Right kidney (tissue), 1 donor: ENCODE measurements at regions not wholly inside any gene's neighbourhood (a gene's known extent, or its start where the extent isn't known, plus 50 kb on each side); places are given as distances from the start of the nearest gene placed in this dataset.
"Not testable (repeated sequence)": the region's sequence is repeated elsewhere in the genome, so short reads cannot be mapped to it uniquely, and the experiment has no call there.

Experiments
- DNase-seq: peaks from one replicate; pipeline ENCODE4 v3.0.0-alpha.2; 2016

DNA sequence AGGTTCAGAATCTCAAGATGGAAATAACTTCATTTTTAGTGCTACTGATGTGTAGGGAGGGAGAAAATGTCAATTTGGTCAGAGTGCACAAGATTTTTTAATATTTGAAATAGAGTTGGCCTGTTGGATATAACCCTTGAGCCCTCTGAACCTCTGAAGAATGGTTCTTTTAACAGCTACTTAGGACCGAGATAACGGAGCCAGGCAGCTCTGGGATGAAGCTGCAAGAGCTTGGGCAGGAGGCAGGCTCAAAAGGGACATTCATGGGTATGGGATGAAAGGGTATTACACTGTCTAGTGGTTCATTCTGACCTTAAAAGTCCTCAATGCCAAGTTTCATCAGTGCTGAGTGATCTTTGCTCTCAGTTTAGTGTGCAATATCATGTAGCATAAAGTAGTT is 111.4 kb upstream of the CPHXL start:
- DNase-seq, result no peak

DNA sequence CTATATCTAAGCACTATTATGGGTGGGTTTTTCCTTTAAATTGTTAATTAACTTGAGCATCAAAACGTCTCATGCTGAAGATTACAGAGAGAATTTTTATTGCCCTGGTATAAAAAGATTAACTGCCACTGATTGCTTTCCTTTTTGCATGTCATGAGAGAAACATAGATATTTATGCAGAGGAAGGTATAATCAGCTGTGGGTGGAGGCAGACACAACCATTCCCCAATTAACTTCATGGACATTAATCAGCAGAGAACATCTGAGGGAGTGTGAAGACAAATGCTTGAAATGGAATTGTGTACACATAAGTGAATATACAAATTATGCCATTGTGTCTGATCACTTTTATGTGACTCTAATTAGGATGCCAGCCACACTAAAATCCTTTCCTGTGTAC is 115.2 kb upstream of the CPHXL start:
- DNase-seq, result no peak

DNA sequence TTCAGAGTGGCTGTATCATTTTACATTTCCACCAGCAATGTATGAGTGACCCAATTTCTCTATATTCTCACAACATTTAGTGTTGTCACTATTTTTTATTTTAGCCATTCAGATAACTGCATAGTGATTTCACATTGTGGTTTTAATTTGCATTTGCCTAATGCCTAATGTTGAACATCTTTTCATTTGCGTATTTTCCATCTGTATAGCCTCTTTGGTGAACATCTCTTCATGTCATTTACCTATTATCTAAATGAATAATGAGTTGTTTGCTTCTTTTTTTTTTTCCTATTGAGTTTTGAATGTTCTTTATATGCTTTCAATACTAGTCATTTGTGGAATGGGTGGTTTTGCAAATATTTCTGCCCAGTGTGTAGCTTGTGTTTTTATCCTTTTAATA is 120.9 kb upstream of the CPHXL start:
- DNase-seq, result no peak

DNA sequence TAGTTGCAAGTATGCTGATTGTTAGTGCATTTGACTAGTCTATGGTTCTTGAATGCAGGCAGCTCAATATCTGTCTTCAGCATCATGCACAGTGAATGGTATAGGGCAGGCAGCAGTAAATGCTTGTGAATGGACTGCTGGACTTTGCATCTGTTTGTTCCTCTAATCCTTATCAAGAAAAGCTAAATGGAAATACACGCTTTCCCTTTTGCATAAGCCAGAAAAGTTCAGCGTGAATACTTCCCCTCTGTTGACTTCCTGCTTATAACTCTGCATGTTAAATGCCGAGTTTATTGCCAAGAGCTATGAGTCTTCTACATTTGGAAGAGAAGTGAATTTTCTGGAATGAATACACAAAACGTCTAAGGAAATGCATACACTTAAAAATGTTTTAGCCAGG is 127.9 kb upstream of the CPHXL start:
- DNase-seq, result no peak

DNA sequence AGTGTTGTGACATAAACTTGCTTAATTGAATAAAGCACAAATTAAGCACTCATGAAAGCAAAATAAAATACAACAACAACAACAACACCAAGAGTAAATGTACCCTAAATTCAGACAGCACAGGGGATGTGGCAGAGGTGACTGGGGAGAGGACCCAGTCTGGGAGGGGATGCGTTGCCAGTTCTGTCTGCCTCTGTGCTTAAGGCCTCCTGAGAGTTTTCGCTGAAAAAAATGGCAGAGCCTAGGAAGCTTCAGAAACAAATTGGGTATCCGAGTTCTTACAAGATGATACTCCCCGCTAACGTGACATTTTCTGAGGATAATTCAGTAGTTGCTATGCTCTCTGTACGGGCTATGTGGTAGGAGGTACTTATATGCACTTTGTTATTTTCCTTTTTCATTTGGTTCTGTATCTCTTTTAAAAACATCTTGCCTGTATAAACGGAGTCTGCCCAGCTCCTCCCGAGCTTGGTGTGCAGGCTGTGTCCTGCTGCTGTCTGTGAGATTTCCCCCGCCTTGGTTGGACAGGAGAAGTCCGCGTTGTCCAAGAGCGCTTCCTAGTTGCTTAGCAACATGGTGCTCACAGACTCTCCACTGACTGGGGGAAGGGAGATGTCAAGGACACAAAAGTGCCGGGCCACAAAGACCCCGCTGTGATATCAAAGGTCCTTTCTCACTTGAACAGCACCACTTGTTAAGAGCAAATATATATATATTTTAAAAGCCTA is 134.2 kb upstream of the CPHXL start:
- peak; percentile 27 for DNase-seq

DNA sequence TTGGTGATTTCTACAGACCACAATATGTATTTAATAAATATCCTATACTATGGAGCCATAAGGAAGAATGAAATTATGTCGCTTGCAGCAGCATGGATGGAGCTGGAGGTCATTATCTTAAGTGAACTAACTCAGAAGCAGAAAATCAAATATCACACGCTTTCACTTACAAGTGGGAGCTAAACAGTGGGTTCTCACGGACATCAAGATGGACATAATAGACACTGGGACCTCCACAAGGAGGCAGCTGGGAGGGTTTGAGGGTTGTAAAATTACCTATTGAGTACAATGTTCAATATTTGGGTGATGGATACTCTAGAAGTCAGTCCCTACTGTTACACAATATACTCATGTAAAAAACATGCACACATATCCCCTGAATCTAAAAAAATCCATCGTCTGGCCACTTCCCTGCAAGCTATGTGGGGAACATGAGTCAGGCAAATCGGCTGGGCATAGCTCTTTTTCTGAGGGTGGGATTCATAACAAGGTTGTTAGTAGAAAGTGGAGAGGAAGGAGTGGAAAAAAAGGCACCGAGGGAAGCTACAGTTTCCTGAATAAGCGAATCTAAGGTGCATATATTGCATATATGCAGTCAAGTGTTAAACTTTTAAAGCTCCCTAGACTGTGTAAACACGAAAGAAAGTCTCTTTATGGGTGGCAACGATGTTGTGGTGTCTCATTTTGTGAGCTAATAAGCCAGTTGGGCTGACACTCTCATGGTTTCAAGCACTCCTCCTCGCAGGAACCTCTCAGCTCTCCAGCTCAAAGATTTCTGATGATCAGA is 135.2 kb upstream of the CPHXL start:
- no peak for DNase-seq

DNA sequence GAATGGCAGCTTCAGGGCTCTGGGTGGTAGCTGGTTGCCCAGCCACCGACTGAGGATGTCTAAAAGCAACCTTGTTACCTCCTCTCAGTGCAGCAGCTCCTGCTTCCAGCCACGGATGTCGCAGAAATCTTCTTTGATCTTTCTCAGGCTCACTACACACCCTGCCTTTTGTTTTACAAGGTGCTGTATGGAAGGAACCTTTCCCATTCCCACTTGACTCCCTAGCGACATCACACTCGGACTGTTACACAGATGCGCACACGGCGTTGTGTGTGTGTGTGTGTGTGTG is 135.8 kb upstream of the CPHXL start:
- DNase-seq, result no peak

DNA sequence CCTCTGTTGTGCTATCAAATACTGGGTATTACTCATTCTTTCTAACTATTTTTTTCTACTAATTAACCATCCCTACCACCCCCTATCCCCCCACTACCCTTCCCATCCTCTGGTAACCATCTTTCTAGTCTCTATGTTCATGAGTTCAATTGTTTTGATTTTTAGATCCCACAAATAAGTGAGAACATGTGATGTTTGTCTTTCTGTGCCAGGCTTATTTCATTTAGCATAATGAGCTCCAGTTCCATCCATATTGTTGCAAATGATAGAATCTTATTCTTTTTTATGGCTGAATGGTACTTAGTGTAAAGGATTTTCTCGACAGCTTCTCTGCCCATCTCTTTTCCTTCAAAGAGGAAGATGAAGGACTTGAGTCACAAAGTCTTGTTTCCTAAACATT is 138.0 kb upstream of the CPHXL start:
- no peak for DNase-seq

DNA sequence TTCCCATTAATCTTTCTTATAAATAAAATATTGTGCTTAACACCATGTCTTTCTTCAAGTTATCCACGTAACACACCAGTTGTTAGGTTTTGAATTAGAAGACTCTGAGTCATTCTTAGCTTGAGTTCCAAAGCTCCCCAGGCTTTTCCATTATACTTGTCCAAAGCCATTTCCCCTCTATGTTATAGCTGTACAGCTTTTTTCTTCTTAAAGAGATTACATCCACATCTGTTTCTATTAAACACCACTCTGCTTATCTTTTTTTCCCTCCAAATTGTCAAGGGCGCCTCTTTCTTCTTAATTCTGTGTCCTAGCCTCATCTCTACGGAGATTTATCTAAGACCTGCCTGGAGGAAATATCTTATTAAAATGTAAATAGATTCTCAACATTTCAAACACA is 139.4 kb upstream of the CPHXL start:
- no peak for DNase-seq

DNA sequence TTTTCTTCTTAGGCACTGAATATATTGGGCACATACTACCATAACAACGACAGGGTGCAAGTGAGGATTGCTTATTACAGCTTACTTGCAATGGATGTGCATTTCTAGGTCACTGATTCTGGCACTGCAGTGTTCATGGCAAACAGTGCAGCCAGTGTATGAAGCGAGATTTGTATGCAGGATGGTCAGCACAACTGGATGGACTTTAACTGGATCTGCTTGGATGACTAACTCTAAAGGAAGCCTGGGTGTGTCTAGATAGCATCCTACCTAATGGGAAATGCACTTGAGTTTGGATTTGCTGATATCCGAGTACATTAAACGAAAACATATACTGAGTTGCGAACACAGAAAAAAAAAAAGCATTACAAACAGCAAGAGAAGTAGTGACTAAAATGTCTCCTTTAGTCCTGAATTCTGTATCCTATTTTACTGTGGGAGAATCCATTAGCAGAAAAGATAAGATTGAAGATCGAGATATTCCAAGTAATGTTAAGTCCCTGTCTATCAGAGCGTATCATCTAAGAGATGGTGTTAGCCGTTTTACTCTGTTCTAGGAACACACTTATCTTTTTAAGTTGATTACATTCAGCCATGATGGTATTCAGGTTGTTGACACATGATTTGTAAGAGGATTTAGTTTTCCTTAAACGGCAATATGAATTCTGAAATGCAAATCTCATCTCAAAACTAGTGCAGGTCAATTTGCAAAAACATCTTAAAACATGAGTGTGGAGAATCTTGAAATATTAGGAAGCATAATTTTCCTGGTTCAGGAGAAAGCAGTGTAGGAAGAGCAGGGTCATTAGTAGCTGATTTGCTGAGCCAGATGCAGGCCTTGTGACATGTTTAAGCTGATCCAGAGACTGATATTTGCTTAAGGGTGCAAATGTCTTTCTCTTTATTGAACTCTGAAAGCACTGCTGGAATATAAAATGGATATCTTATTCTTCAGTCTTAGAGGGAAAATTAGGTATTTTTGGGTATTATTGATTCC is 142.6 kb upstream of the CPHXL start:
- no peak for DNase-seq

DNA sequence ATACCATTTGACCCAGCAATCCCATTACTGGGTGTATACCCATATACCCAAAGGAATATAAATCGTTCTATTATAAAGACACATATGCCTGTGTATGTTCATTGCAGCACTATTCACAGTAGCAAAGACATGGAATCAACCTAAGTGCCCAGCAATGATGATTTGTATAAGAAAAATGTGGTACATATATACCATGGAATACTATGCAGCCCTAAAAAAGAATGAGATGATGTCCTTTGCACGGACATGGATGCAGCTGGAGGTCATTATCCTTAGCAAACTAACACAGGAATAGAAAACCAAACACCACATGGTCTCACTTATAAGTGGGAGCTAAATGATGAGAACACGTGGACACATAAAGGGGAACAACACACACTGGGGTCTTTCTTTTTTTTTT is 155.0 kb upstream of the CPHXL start:
- not testable (repeated sequence) for DNase-seq

DNA sequence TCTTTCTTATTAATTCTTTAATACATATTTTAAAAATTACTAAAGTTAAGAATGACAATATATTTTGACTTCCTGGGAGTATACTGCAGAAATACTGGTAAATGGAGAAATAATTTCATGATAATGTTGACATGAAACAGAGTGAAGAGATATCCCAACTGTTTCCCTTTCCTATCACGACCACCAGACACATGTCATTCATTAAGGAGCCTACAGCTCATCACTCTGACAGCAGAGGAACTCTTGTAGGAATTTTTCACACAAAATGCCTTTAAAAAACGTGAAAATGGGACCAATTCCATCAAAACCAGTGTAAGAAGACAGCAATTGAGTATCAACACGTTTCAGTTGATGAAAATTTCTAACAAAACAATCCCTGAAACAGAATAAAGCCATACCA is 172.9 kb upstream of the CPHXL start:
- no peak for DNase-seq

DNA sequence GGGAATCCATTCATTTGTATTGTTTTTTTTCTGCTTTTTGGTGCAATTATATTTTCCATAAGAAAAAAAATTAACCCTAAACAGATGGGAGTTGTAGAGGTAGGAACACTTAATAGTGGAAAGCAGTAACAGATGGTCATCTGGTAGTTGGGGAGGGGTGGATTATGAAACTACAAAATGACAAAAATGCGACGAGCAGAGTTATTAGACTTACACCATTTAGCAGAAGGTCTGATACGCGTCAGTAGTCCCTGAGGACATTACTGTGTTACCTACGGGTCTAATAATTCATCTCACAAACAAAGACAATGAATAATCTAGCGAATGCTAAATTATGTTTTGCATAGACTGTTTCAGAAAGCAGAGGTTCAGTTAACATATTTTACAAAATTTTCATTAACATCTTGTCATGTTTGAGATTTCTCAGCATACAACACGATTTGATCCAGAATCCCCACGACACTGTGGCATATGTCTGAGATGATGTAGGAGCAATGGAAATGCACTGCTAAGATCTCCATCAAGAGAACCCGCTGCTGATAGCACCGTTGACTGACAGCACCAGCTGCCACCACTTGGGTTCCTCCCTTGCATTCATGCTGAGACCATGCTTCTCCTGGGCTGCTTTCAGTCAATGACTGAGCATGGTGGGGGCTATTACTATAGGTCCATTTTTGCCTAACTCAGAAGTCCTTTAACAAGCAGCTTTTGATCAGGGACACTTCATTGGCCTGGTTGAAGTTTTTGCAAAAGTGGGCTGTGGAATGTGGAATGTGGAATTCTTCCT is 182.2 kb upstream of the CPHXL start:
- no peak for DNase-seq

DNA sequence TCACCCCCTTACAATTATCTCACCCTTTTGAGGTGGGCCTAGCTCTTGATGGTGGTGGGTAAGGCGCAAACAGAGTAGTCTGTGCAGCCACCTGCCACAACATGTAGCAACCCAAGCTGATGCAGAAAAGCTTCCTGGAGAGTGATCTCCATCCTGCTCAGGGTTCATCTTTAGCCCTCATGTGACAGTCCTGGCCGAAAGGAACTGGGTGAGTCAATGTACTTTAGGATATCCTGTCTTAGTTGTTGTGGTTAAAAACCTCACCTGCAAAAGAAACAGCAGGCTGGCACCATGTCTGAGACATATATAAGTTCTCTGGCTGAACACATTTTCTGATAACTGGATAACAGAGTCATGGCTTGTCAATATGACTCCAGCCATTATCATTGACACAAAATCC is 183.5 kb upstream of the CPHXL start:
- no peak for DNase-seq

DNA sequence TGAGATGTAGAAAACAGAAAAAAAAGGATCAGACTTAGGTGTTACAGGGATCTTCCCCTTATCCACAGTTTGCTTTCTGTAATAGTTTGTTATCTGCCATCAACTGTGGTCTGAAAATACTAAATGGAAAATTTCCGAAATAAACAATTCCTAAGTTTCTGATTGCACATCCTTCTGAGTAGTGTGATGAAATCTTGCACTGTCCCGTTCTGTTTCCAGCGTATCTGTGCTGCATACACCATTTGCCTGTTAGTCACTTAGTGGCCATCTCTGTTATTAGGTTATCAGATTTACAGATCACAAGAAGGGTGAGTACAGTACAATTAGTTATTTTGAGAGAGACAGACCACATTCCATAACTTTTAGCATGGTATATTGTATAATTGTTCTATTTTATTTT is 185.6 kb upstream of the CPHXL start:
- DNase-seq, result no peak

DNA sequence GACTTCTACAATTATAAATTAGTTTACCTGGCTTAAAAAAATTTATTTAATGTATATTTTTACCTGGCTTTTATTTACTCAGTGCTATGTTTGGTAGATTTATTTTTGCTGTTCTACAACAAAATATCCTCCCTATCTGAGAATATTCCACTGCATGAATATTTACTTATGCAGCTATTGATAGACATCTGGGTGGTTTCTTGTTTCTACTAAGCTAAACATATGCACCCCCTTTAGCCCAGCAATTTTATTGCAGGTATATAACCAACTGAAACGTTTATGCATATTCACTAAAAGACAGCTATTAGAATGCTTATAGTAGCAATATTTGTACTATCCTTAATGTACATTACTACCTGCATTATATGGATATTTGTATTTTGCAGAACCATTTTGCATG is 187.7 kb upstream of the CPHXL start:
- no peak for DNase-seq

DNA sequence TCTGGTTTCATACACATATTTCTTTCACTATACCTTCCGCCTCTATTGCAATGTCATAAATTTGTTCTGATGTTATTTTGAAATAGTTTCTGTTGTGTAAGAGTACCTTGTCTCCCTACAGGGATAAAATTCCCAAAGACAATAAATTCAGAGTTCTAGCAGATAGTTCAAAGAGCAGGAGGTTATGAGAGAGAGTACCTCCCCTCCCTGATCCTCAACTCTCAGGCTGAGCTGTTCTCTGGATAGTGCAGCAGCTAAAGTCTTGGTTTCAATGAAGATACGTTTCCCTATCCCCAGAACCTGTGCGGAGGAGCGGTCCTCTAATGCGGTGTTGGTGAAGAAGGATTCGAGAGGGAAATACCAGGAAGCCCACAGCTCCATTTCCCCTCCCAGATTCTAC is 190.2 kb upstream of the CPHXL start:
- DNase-seq, result no peak

DNA sequence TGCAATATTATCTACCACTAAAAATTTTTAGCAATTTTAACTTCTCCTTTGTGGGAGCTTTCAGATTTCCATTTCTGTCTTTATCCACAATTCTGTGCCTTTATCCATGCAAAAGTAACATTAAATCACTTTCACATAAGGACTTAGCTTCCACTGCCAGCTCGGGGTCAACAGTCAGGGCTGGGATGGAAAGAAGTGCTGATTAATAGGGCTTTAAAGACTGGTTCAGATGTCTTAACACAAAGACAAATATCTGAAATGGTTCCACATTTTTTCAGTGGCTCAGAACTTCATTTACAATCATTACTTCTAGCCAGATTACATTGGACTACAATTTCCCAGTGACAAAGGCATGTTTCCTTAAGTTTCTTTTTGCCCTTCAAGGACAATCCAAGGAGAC is 191.8 kb upstream of the CPHXL start:
- no peak for DNase-seq

DNA sequence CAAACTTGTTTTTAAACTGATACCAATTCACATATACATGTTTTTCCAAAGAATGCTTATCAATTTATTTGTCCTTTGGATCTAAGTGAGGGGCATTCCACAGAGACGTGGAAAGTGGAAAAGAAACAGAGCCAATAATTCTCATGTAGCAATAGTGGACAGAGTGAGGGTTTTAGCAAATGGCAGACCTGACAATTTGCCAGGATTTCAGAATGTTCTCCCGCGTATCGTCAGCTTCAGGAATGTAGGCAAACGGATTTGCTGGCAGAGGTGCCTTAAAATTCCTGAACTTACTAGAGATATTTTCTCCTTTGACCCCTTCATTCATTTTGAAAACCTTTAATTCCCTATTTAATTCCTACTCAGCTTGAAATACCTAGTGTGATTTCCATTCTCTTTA is 193.4 kb upstream of the CPHXL start:
- DNase-seq, result no peak

DNA sequence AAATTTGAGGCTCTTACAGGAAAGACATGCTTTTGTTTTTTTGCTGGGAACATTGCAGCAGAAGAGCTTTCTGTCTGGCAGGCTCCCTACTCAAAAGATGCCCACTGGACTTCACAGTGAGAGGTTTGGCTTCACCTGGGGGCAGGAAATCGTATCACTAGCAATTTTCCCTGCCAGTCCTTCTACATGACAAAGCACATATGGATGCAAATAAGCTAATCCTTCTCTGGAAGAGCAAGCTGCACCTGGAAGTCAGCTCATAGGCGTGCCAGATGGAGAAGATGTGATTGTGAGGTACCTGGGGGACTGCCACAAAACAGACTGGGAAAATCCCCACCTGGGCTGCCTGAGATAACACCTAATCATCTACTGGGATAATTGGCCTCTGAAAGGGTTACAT is 195.0 kb upstream of the CPHXL start:
- DNase-seq, result no peak

DNA sequence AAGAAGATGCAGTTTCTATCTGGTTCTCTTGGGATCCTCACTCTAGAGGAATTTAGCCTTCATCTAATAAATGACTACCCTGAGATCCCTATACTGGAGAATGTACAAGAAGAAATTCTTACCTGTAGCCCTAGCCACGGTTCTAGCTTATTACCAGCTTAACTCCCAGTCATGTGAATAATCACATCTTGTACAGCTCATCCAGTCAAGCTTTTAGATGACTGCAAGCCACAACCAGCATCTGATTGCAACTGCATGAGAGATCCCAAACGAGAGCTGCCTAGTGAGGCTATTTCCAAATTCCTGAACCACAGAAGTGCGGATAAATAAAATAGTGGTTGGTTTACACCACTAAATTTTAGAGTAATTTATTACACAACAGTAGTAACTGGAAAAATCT is 196.0 kb upstream of the CPHXL start:
- no peak for DNase-seq

DNA sequence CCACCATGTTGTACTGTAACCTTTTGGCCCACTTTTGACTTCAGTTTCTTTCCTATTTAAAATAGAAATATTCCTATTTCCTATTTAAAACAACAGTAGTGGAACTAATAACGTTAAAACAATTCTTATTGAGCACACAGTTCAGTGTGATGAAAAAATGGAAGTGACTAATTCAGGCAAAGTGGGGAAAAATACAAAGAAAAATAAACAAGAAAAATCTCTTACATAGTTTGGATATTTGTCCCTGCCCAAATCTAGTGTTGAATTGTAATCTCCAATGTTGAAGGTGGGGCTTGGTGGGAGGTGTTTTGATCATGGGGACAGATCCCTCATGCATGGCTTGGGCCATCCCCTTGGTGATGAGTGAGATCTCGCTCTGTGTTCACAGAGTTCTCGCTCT is 198.1 kb upstream of the CPHXL start:
- no peak for DNase-seq
